ENCODE measurements at regions not wholly inside any gene's neighbourhood (a gene's known extent, or its start where the extent isn't known, plus 50 kb on each side); places are given as distances from the start of the nearest gene placed in this dataset.
A peak's percentile ranks its signal among the peaks of the same experiment; 100 is the strongest.
"Not testable (repeated sequence)": the region's sequence is repeated elsewhere in the genome, so short reads cannot be mapped to it uniquely, and the experiment has no call there.

- intact Hi-C loops (cut with micrococcal nuclease; ENCODE audit: unreplicated experiment); H3K4me1 ChIP-seq (ENCODE audit: insufficient read depth, low read length); H3K4me3 ChIP-seq (replicated peaks in 1 of 3; ENCODE audit: insufficient read depth in 1 of 3, low read depth in 2 of 3, low read length in 3 of 3); H4K20me1 ChIP-seq (ENCODE audit: insufficient read depth, low read length); H3K9ac ChIP-seq (ENCODE audit: insufficient read depth, low read depth, low read length); H3K27me3 ChIP-seq (ENCODE audit: control insufficient read depth in 1 of 2, insufficient read depth in 2 of 2, low read length in 2 of 2); H3K9me3 ChIP-seq (ENCODE audit: low read length); H3K79me2 ChIP-seq (ENCODE audit: insufficient read depth, low read length); BruUV-seq (replicated peaks); POLR2A ChIA-PET; FAIRE-seq; H3K27ac ChIP-seq (ENCODE audit: extremely low read length, insufficient read depth, low read length); H3K36me3 ChIP-seq (replicated peaks in 1 of 2; ENCODE audit: control insufficient read depth in 1 of 2, insufficient read depth in 2 of 2, low read length in 2 of 2); in situ Hi-C loops (cut with HindIII; ENCODE audit: extremely low pct_ligation_motif_present, low pct_unique_long_range_greater_than_20kb); CTCF ChIA-PET (ENCODE audit: low intra/inter-chr PET ratio, low total read pairs); H2AFZ ChIP-seq (ENCODE audit: low read length); TF ChIP-seq FOXA1 (IDR thresholded peaks at IDR 0.05): not testable (repeated sequence)
- H3K4me2 ChIP-seq (ENCODE audit: low read depth, low read length): peak overlapping the region; percentile 20; the same call in 1 of the 2 replicates
- 5% methylated on average over 4 of the region's 5 CpGs for WGBS (ENCODE audit: low lambda C conversion rate)
- ATAC-seq: peak; percentile 78
- TF ChIP-seq ZNF281 (CRISPR knock-in tag; IDR thresholded peaks at IDR 0.05; ENCODE audit: borderline replicate concordance) (peak; percentile 61; the same call in 1 of the 2 replicates), FOXA3 (CRISPR knock-in tag; IDR thresholded peaks at IDR 0.05) (peak; percentile 32; the same call in 1 of the 2 replicates), CTCF (CRISPR knock-in tag; IDR thresholded peaks at IDR 0.05) (peak; percentile 18; the same call in 1 of the 2 replicates), FOXA1 (CRISPR knock-in tag; IDR thresholded peaks at IDR 0.05) (peak; percentile 69)
- peak; percentile 56 for DNase-seq (ENCODE audit: low spot score)
Observed at GRCh38 chr4:86413426-86413825, 53.6 kb upstream of the MAPK10 start.
